WI38 (cell line): ENCODE measurements at regions not wholly inside any gene's neighbourhood (a gene's known extent, or its start where the extent isn't known, plus 50 kb on each side); places are given as distances from the start of the nearest gene placed in this dataset.

ENCODE experiments used
- H3K4me3 ChIP-seq: 2 replicates; pipeline ENCODE4 v1.5.1; 2011; ENCODE audit warnings: low read depth, mild to moderate bottlenecking, control low read depth, low read length
- TF ChIP-seq, protein P1 (sequence below): IDR thresholded peaks from 2 replicates; pipeline ENCODE4 v1.5.1; 2012; ENCODE audit warnings: low read depth, mild to moderate bottlenecking, control low read depth, low read length

GRCh38 chr10:106011250-106011649, 1153.3 kb downstream of the SORCS1 start:
- no peak overlapping the region for H3K4me3 ChIP-seq
- TF ChIP-seq, protein P1, sequence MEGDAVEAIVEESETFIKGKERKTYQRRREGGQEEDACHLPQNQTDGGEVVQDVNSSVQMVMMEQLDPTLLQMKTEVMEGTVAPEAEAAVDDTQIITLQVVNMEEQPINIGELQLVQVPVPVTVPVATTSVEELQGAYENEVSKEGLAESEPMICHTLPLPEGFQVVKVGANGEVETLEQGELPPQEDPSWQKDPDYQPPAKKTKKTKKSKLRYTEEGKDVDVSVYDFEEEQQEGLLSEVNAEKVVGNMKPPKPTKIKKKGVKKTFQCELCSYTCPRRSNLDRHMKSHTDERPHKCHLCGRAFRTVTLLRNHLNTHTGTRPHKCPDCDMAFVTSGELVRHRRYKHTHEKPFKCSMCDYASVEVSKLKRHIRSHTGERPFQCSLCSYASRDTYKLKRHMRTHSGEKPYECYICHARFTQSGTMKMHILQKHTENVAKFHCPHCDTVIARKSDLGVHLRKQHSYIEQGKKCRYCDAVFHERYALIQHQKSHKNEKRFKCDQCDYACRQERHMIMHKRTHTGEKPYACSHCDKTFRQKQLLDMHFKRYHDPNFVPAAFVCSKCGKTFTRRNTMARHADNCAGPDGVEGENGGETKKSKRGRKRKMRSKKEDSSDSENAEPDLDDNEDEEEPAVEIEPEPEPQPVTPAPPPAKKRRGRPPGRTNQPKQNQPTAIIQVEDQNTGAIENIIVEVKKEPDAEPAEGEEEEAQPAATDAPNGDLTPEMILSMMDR, result no peak

GRCh38 chr10:106000721-106001120, 1163.8 kb downstream of the SORCS1 start:
- H3K4me3 ChIP-seq, result no peak overlapping the region
- TF ChIP-seq, protein P1, result no peak

DNA sequence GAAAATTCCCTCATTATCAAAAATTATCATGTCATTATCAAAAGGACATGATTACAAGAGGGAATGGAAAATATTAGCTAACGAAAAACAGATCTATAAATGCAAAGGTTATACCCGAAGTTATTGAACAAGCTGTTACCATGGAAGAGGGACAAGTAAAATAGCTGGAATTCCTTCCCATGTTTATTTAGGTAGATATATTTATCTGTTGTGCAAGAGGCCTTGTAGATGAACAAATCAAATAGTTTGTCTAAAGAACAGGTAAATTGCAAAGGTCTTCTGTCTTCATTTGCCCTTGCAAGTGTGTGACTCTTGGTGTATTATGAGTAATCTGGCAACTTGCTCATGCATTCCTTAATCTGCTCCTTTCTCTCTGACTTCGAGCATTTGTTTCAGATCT, 1170.9 kb downstream of the SORCS1 start:
- no peak overlapping the region for H3K4me3 ChIP-seq
- TF ChIP-seq, protein P1, result no peak

DNA sequence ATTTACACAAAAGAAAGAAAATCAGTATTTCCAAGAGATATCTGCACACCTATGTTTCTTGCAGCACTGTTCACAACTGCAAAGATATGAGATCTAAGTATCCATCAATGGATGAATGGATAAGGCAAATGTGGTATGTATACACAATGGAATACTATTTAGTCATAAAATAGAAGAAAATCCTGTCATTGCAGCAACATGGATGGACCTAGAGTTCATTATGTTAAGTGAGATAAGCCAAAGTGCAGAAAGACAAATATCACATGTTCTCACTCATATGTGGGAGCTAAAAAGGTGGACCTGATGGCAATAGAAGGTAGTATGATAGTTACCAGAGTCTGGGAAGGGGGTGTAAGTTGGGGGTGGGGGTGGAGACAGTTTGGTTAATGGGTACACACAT, 1171.6 kb downstream of the SORCS1 start:
- TF ChIP-seq, protein P1, result no peak

GRCh38 chr10:105990529-105990928, 1174.0 kb downstream of the SORCS1 start:
- no peak overlapping the region for H3K4me3 ChIP-seq
- TF ChIP-seq, protein P1, result no peak

More for the DNA sequence above, 1171.6 kb downstream of the SORCS1 start:
- no peak overlapping the region for H3K4me3 ChIP-seq

DNA sequence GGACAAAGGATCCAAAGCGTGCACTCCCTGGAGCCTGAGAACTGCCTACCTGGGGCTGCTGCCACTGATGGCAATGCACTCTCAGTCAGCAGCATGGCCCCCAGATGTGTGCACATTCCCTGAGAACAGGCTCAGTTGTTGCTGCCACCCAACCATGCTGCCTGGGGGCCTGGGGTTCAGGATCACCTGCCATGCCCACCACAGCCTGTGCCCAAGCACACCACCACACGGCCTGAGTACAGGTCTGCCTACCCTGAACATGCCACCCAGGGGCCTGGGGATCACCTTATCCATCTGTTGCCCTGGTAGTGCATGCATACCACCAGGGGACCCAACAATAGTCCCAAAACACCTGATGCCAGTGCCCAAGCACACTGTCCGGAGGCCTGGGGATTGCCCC, 1174.5 kb downstream of the SORCS1 start:
- TF ChIP-seq, protein P1, result no peak
- H3K4me3 ChIP-seq, result no peak overlapping the region

- TF ChIP-seq, protein P1, result no peak
Observed at GRCh38 chr10:105988848-105989247, 1175.7 kb downstream of the SORCS1 start.

More at GRCh38 chr10:105988848-105989247, 1175.7 kb downstream of the SORCS1 start:
- no peak overlapping the region for H3K4me3 ChIP-seq
